ENCODE measurements at regions not wholly inside any gene's neighbourhood (a gene's known extent, or its start where the extent isn't known, plus 50 kb on each side); places are given as distances from the start of the nearest gene placed in this dataset.

GRCh38 chr2:34368304-34368703, 769.2 kb upstream of the FAM98A start:
- TF ChIP-seq CTCF (IDR thresholded peaks at IDR 0.05; ENCODE audit: low read depth, low read length): no peak
- no peak for TF ChIP-seq EZH2phosphoT487 (IDR thresholded peaks at IDR 0.05; ENCODE audit: low read depth)

Measured in OCI-LY3 (cell line).